ENCODE measurements at regions not wholly inside any gene's neighbourhood (a gene's known extent, or its start where the extent isn't known, plus 50 kb on each side); places are given as distances from the start of the nearest gene placed in this dataset.

- Mint-ChIP-seq H3K27ac (no peak overlapping the region), H3K4me3 (no peak overlapping the region), H3K27me3 (ENCODE audit: low read depth) (no peaks in the 10 kb centered on the region; the same call in 1 of the 2 replicates), H3K9me3 (peaks cover 27 to 80% of the 10 kb centered on the region in 2 experiments), H3K36me3 (ENCODE audit: insufficient read depth in 1 of 3, low read depth in 3 of 3) (peaks cover 0 to 10% (median 4%) of the 10 kb centered on the region in 3 experiments; a peak in 4 of 7 replicates), H3K4me1 (no peaks in the 10 kb centered on the region)
- no peak overlapping the region for H4K91ac ChIP-seq (ENCODE audit: insufficient read length, low read depth, low read length)
- no peak overlapping the region for H3K4me2 ChIP-seq (ENCODE audit: insufficient read depth, insufficient read length, low read length)
- no peak overlapping the region for H2BK20ac ChIP-seq (ENCODE audit: low read depth, low read length, poor library complexity, severe bottlenecking)
- no peaks in the 10 kb centered on the region for H3K79me2 ChIP-seq (ENCODE audit: insufficient read depth, low read length)
- H4K8ac ChIP-seq (replicated peaks; ENCODE audit: insufficient read length, low read depth, low read length), result no peak overlapping the region
- no peak overlapping the region for H2BK5ac ChIP-seq (ENCODE audit: insufficient read length, low read length)
- no peaks in the 10 kb centered on the region for H3K4me1 ChIP-seq (ENCODE audit: insufficient read depth, low read length)
- H3K23me2 ChIP-seq (ENCODE audit: insufficient read length, low read depth, low read length, poor library complexity, severe bottlenecking), result no peaks in the 10 kb centered on the region
- no peak overlapping the region for H2AFZ ChIP-seq (ENCODE audit: low read length)
- no peak overlapping the region for H3T11ph ChIP-seq (ENCODE audit: low read length)
- TF ChIP-seq, protein P1, sequence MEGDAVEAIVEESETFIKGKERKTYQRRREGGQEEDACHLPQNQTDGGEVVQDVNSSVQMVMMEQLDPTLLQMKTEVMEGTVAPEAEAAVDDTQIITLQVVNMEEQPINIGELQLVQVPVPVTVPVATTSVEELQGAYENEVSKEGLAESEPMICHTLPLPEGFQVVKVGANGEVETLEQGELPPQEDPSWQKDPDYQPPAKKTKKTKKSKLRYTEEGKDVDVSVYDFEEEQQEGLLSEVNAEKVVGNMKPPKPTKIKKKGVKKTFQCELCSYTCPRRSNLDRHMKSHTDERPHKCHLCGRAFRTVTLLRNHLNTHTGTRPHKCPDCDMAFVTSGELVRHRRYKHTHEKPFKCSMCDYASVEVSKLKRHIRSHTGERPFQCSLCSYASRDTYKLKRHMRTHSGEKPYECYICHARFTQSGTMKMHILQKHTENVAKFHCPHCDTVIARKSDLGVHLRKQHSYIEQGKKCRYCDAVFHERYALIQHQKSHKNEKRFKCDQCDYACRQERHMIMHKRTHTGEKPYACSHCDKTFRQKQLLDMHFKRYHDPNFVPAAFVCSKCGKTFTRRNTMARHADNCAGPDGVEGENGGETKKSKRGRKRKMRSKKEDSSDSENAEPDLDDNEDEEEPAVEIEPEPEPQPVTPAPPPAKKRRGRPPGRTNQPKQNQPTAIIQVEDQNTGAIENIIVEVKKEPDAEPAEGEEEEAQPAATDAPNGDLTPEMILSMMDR (conservative IDR thresholded peaks at IDR 0.05), result no peak
- H2BK120ac ChIP-seq (ENCODE audit: low read depth, low read length, poor library complexity, severe bottlenecking), result no peak overlapping the region
- H3K18ac ChIP-seq (ENCODE audit: insufficient read length, low read depth, low read length), result no peak overlapping the region
- no peak overlapping the region for H3K23ac ChIP-seq (ENCODE audit: insufficient read length, low read depth, low read length)
- H3K56ac ChIP-seq (ENCODE audit: insufficient read length, low read depth, low read length), result no peak overlapping the region
- no peak overlapping the region for H2AK5ac ChIP-seq (ENCODE audit: insufficient read length, low read length)
- no peaks in the 10 kb centered on the region for H3K79me1 ChIP-seq (ENCODE audit: insufficient read depth, low read depth, low read length, poor library complexity, severe bottlenecking)
- no peaks in the 10 kb centered on the region for H3K27me3 ChIP-seq (ENCODE audit: insufficient read depth, low read length)
- DNase-seq, result no peak
- H3K4ac ChIP-seq (ENCODE audit: low read depth, low read length), result no peak overlapping the region
- H4K20me1 ChIP-seq (ENCODE audit: control insufficient read depth, insufficient read depth, insufficient read length), result no peaks in the 10 kb centered on the region
- H3K14ac ChIP-seq (ENCODE audit: insufficient read depth, low read length), result no peak overlapping the region
- no peak overlapping the region for H3K9ac ChIP-seq (ENCODE audit: extremely low read depth, insufficient read length, low read length)
- no peak overlapping the region for H3K27ac ChIP-seq (ENCODE audit: insufficient read length, low read depth, low read length)
- no peak overlapping the region for H2BK15ac ChIP-seq (ENCODE audit: low read depth, low read length)
- H2BK12ac ChIP-seq (ENCODE audit: insufficient read length, low read depth, low read length), result no peak overlapping the region
- no peak overlapping the region for H4K5ac ChIP-seq (ENCODE audit: insufficient read length, low read depth, low read length)
- no CpG with 5 or more reads among the region's 1 CpG for WGBS (ENCODE audit: extremely low coverage, insufficient read length, low lambda C conversion rate)
- peaks cover 19% of the 10 kb centered on the region for H3K9me3 ChIP-seq (ENCODE audit: control insufficient read depth, low read depth, low read length)
Measured at GRCh38 chrX:117680286-117680685, 436.3 kb downstream of the KLHL13 start.
